ENCODE measurements at regions not wholly inside any gene's neighbourhood (a gene's known extent, or its start where the extent isn't known, plus 50 kb on each side); places are given as distances from the start of the nearest gene placed in this dataset.
A peak's percentile ranks its signal among the peaks of the same experiment; 100 is the strongest.

DNA sequence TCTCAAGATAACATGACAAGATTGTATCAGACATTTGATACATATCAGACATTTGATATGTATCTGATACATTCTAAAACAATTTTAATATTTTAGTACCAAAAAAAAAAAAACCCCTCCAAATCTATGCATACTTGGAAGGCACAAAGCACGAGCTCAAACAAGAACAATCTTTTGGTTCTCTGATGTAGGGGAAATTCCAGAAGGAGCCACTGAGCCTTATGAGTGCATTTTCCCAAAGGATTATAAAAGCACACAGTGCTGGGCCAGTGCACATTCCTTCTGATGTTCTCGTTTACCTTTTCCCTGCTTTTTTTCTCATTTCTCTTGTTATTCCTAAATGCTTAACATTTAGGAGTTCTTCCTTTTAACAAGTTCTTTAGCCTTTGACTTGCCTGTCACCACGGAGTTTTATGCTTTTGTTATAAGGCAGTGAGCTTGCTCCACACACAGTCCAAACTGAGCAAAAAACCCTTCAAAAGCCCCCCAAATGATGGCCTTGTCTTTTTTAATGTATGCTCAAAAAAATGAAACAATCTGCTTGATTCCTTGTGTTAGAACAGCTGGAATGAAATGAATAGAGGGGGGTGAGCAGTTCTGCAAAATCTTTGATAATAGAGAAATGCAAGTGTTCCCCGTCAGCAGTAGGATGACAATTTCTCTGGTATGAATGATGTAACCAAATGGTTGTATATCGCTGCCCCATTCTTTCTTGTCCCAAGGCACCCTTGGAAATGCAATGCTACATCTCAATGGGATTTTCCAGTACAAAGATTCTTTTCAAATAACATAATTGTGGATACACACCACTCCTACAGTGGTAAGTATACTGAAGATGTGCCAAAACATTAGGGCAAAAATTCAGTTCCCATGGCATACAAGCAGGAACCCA, 597.2 kb upstream of the ZEB2 start:
- FAIRE-seq (no peak), DNase-seq (peak in 2 of 5 donors; percentile 37 to 70)
- H3K4me3 ChIP-seq (ENCODE audit: low read length in 3 of 3), result no peak overlapping the region
- TF ChIP-seq CTCF (IDR thresholded peaks at IDR 0.05; ENCODE audit: borderline replicate concordance, extremely low read depth, insufficient read depth), result no peak
- intact Hi-C loops (cut with DNase I), result no loop called here
- H3K9ac ChIP-seq (ENCODE audit: low read length in 3 of 3), result no peak overlapping the region
- no peaks in the 10 kb centered on the region for H3K27me3 ChIP-seq (ENCODE audit: control insufficient read depth, insufficient read depth, low read length)
- H3K27ac ChIP-seq (ENCODE audit: low read depth in 2 of 2, low read length in 2 of 2), result no peak overlapping the region
- H3K4me1 ChIP-seq (ENCODE audit: control insufficient read depth in 2 of 3, insufficient read depth in 2 of 3, low read depth in 1 of 3, low read length in 3 of 3), result no peaks in the 10 kb centered on the region
- H3K9me3 ChIP-seq (ENCODE audit: control insufficient read depth in 2 of 3, insufficient read depth in 1 of 3, low read length in 3 of 3), result no peaks in the 10 kb centered on the region
- no peaks in the 10 kb centered on the region for H3K36me3 ChIP-seq (ENCODE audit: control insufficient read depth in 2 of 3, insufficient read depth in 3 of 3, low read length in 3 of 3)

DNA sequence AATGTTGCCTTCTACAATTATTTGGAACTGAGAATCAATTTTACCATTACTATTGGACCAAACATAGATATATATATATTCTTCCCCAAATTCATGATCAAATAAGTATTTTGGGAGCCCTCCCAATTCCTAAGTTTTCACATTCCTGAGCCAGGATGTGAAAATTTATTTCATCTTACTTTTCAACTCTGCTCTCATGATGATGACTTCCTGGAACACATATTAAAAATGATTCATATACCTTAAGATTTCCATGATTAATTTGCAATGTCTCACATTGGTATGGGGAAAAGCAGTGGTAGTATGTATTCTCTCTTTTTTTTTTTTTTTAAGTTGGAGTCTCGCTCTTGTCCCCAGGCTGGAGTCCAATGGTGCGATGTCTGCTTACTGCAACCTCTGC, 596.1 kb upstream of the ZEB2 start:
- no peak for DNase-seq
- TF ChIP-seq CTCF (IDR thresholded peaks at IDR 0.05; ENCODE audit: borderline replicate concordance, extremely low read depth, insufficient read depth), result no peak
- Histone ChIP-seq H3K9me3 (ENCODE audit: control insufficient read depth in 2 of 3, insufficient read depth in 1 of 3, low read length in 3 of 3) (no peaks in the 10 kb centered on the region), H3K4me1 (ENCODE audit: control insufficient read depth in 2 of 3, insufficient read depth in 2 of 3, low read depth in 1 of 3, low read length in 3 of 3) (no peaks in the 10 kb centered on the region), H3K36me3 (ENCODE audit: control insufficient read depth in 2 of 3, insufficient read depth in 3 of 3, low read length in 3 of 3) (no peaks in the 10 kb centered on the region), H3K27me3 (ENCODE audit: control insufficient read depth, insufficient read depth, low read length) (no peaks in the 10 kb centered on the region), H3K4me3 (ENCODE audit: low read length in 3 of 3) (no peak overlapping the region), H3K9ac (ENCODE audit: low read length in 3 of 3) (no peak overlapping the region), H3K27ac (ENCODE audit: low read depth in 2 of 2, low read length in 2 of 2) (no peak overlapping the region)
- FAIRE-seq, result no peak
- intact Hi-C loops (cut with DNase I), result no loop called here

- Histone ChIP-seq H3K4me3 (ENCODE audit: low read length in 3 of 3) (no peak overlapping the region), H3K4me1 (ENCODE audit: control insufficient read depth in 2 of 3, insufficient read depth in 2 of 3, low read depth in 1 of 3, low read length in 3 of 3) (no peaks in the 10 kb centered on the region), H3K36me3 (ENCODE audit: control insufficient read depth in 2 of 3, insufficient read depth in 3 of 3, low read length in 3 of 3) (no peaks in the 10 kb centered on the region), H3K27me3 (ENCODE audit: control insufficient read depth, insufficient read depth, low read length) (no peaks in the 10 kb centered on the region), H3K9me3 (ENCODE audit: control insufficient read depth in 2 of 3, insufficient read depth in 1 of 3, low read length in 3 of 3) (no peaks in the 10 kb centered on the region), H3K27ac (ENCODE audit: low read depth in 2 of 2, low read length in 2 of 2) (no peak overlapping the region), H3K9ac (ENCODE audit: low read length in 3 of 3) (no peak overlapping the region)
- no peak for TF ChIP-seq CTCF (IDR thresholded peaks at IDR 0.05; ENCODE audit: borderline replicate concordance, extremely low read depth, insufficient read depth)
- FAIRE-seq, result no peak
- DNase-seq, result peak in 1 of 5 donors; percentile 1
- intact Hi-C loops (cut with DNase I), result no loop called here
These were observed 594.8 kb upstream of the ZEB2 start for GRCh38 chr2:145114726-145115125.

All from kidney (tissue), 13 donors.